GM23338 (cell line): ENCODE measurements at regions not wholly inside any gene's neighbourhood (a gene's known extent, or its start where the extent isn't known, plus 50 kb on each side); places are given as distances from the start of the nearest gene placed in this dataset.

Source experiments
- CREB1 ChIP-seq: fragments of 250-450 bp; sonication (Bioruptor Pico); IDR thresholded peaks from 2 replicates; pipeline ENCODE4 v1.5.0; 2020; ENCODE audit warnings: low read depth, mild to moderate bottlenecking, moderate library complexity
- EZH2 ChIP-seq: fragments of 200-600 bp; sonication (generic); IDR thresholded peaks from one replicate; pipeline ENCODE4 v1.8.0; 2017; ENCODE audit warnings: antibody characterized with exemption, mild to moderate bottlenecking, low read depth; ENCODE audit not compliant: unreplicated experiment
- EZH2phosphoT487 ChIP-seq: fragments of 200-600 bp; sonication (generic); IDR thresholded peaks from one replicate; pipeline ENCODE4 v1.8.1; 2018; ENCODE audit warnings: antibody characterized with exemption; ENCODE audit not compliant: unreplicated experiment
- JUNB ChIP-seq: IDR thresholded peaks from one replicate; pipeline ENCODE4 v1.6.1; 2016; ENCODE audit warnings: antibody characterized with exemption; ENCODE audit not compliant: unreplicated experiment
- POLR2AphosphoS5 ChIP-seq: IDR thresholded peaks from 2 replicates; pipeline ENCODE4 v1.6.1; 2016; ENCODE audit warnings: antibody characterized with exemption, low read depth
- ZNF114 ChIP-seq: fragments of 250-450 bp; sonication (Bioruptor Pico); IDR thresholded peaks from 2 replicates; pipeline ENCODE4 v1.5.0; 2020; ENCODE audit warnings: mild to moderate bottlenecking, moderate library complexity
- TF ChIP-seq, protein P1 (sequence below): IDR thresholded peaks from one replicate; pipeline ENCODE4 v1.6.1; 2018; ENCODE audit warnings: antibody characterized with exemption; ENCODE audit not compliant: unreplicated experiment
- TF ChIP-seq, protein P2 (sequence below), 2 experiments: fragments of 200-600 bp in 1 of 2; sonication (generic) in 1 of 2; conservative IDR thresholded peaks; 2 replicates each; pipeline versions ENCODE4 v1.5.1 to v1.6.1; 2016 to 2017; ENCODE audit warnings: antibody characterized with exemption in 2 of 2, low read depth in 2 of 2, mild to moderate bottlenecking in 2 of 2, moderate library complexity in 1 of 2
- TF ChIP-seq, protein P3 (sequence below): IDR thresholded peaks from 2 replicates; pipeline ENCODE4 v1.6.1; 2016; ENCODE audit warnings: antibody characterized with exemption
- TF ChIP-seq, protein P4 (sequence below): fragments of 250-450 bp; sonication (Bioruptor Pico); IDR thresholded peaks from 2 replicates; pipeline ENCODE4 v1.5.0; 2020; ENCODE audit warnings: mild to moderate bottlenecking, moderate library complexity

DNA sequence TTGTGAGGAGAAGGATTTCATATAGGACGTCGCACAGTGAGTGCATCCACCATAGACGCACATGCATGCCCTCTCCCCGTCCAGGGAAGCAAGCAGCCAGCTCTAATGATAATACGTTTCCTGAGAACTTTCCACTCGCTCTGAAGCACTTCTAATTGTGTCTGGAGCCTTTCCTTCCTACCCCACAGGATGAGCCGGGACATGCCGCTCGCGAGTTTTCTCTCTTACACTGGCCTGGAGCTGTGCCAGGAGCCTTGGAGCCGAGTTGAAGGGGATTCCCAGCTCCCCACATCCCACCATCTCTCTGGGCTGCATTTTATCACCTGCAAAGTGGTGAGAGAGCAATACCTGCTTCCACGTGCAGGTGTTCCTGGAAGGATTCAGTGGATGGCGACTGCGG, 368.1 kb downstream of the C16orf95 start:
- TF ChIP-seq EZH2, result no peak
- TF ChIP-seq CREB1, result no peak
- TF ChIP-seq, protein P1, sequence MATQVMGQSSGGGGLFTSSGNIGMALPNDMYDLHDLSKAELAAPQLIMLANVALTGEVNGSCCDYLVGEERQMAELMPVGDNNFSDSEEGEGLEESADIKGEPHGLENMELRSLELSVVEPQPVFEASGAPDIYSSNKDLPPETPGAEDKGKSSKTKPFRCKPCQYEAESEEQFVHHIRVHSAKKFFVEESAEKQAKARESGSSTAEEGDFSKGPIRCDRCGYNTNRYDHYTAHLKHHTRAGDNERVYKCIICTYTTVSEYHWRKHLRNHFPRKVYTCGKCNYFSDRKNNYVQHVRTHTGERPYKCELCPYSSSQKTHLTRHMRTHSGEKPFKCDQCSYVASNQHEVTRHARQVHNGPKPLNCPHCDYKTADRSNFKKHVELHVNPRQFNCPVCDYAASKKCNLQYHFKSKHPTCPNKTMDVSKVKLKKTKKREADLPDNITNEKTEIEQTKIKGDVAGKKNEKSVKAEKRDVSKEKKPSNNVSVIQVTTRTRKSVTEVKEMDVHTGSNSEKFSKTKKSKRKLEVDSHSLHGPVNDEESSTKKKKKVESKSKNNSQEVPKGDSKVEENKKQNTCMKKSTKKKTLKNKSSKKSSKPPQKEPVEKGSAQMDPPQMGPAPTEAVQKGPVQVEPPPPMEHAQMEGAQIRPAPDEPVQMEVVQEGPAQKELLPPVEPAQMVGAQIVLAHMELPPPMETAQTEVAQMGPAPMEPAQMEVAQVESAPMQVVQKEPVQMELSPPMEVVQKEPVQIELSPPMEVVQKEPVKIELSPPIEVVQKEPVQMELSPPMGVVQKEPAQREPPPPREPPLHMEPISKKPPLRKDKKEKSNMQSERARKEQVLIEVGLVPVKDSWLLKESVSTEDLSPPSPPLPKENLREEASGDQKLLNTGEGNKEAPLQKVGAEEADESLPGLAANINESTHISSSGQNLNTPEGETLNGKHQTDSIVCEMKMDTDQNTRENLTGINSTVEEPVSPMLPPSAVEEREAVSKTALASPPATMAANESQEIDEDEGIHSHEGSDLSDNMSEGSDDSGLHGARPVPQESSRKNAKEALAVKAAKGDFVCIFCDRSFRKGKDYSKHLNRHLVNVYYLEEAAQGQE, result no peak
- TF ChIP-seq, protein P2, sequence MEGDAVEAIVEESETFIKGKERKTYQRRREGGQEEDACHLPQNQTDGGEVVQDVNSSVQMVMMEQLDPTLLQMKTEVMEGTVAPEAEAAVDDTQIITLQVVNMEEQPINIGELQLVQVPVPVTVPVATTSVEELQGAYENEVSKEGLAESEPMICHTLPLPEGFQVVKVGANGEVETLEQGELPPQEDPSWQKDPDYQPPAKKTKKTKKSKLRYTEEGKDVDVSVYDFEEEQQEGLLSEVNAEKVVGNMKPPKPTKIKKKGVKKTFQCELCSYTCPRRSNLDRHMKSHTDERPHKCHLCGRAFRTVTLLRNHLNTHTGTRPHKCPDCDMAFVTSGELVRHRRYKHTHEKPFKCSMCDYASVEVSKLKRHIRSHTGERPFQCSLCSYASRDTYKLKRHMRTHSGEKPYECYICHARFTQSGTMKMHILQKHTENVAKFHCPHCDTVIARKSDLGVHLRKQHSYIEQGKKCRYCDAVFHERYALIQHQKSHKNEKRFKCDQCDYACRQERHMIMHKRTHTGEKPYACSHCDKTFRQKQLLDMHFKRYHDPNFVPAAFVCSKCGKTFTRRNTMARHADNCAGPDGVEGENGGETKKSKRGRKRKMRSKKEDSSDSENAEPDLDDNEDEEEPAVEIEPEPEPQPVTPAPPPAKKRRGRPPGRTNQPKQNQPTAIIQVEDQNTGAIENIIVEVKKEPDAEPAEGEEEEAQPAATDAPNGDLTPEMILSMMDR (conservative IDR thresholded peaks at IDR 0.05; ENCODE audit: low read depth in 2 of 2), result no peak
- TF ChIP-seq EZH2phosphoT487, result no peak
- no peak for TF ChIP-seq POLR2AphosphoS5
- TF ChIP-seq ZNF114 (CRISPR knock-in tag), result no peak
- TF ChIP-seq JUNB, result no peak
- TF ChIP-seq, protein P3, sequence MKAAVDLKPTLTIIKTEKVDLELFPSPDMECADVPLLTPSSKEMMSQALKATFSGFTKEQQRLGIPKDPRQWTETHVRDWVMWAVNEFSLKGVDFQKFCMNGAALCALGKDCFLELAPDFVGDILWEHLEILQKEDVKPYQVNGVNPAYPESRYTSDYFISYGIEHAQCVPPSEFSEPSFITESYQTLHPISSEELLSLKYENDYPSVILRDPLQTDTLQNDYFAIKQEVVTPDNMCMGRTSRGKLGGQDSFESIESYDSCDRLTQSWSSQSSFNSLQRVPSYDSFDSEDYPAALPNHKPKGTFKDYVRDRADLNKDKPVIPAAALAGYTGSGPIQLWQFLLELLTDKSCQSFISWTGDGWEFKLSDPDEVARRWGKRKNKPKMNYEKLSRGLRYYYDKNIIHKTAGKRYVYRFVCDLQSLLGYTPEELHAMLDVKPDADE, result no peak
- TF ChIP-seq, protein P4, sequence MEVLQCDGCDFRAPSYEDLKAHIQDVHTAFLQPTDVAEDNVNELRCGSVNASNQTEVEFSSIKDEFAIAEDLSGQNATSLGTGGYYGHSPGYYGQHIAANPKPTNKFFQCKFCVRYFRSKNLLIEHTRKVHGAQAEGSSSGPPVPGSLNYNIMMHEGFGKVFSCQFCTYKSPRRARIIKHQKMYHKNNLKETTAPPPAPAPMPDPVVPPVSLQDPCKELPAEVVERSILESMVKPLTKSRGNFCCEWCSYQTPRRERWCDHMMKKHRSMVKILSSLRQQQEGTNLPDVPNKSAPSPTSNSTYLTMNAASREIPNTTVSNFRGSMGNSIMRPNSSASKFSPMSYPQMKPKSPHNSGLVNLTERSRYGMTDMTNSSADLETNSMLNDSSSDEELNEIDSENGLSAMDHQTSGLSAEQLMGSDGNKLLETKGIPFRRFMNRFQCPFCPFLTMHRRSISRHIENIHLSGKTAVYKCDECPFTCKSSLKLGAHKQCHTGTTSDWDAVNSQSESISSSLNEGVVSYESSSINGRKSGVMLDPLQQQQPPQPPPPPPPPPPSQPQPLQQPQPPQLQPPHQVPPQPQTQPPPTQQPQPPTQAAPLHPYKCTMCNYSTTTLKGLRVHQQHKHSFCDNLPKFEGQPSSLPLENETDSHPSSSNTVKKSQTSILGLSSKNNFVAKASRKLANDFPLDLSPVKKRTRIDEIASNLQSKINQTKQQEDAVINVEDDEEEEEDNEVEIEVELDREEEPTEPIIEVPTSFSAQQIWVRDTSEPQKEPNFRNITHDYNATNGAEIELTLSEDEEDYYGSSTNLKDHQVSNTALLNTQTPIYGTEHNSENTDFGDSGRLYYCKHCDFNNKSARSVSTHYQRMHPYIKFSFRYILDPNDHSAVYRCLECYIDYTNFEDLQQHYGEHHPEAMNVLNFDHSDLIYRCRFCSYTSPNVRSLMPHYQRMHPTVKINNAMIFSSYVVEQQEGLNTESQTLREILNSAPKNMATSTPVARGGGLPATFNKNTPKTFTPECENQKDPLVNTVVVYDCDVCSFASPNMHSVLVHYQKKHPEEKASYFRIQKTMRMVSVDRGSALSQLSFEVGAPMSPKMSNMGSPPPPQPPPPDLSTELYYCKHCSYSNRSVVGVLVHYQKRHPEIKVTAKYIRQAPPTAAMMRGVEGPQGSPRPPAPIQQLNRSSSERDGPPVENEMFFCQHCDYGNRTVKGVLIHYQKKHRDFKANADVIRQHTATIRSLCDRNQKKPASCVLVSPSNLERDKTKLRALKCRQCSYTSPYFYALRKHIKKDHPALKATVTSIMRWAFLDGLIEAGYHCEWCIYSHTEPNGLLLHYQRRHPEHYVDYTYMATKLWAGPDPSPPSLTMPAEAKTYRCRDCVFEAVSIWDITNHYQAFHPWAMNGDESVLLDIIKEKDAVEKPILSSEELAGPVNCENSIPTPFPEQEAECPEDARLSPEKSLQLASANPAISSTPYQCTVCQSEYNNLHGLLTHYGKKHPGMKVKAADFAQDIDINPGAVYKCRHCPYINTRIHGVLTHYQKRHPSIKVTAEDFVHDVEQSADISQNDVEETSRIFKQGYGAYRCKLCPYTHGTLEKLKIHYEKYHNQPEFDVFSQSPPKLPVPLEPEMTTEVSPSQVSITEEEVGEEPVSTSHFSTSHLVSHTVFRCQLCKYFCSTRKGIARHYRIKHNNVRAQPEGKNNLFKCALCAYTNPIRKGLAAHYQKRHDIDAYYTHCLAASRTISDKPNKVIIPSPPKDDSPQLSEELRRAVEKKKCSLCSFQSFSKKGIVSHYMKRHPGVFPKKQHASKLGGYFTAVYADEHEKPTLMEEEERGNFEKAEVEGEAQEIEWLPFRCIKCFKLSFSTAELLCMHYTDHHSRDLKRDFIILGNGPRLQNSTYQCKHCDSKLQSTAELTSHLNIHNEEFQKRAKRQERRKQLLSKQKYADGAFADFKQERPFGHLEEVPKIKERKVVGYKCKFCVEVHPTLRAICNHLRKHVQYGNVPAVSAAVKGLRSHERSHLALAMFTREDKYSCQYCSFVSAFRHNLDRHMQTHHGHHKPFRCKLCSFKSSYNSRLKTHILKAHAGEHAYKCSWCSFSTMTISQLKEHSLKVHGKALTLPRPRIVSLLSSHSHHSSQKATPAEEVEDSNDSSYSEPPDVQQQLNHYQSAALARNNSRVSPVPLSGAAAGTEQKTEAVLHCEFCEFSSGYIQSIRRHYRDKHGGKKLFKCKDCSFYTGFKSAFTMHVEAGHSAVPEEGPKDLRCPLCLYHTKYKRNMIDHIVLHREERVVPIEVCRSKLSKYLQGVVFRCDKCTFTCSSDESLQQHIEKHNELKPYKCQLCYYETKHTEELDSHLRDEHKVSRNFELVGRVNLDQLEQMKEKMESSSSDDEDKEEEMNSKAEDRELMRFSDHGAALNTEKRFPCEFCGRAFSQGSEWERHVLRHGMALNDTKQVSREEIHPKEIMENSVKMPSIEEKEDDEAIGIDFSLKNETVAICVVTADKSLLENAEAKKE (CRISPR knock-in tag), result no peak
